ENCODE measurements at regions not wholly inside any gene's neighbourhood (a gene's known extent, or its start where the extent isn't known, plus 50 kb on each side); places are given as distances from the start of the nearest gene placed in this dataset.
"Not testable (repeated sequence)": the region's sequence is repeated elsewhere in the genome, so short reads cannot be mapped to it uniquely, and the experiment has no call there.

- DNase-seq (ENCODE audit: low read depth in 2 of 2, low spot score in 1 of 2), result no peak
These were observed 97.9 kb upstream of the METTL14 start for GRCh38 chr4:118587116-118587831.

GRCh38 chr4:118587946-118588345 is 97.2 kb upstream of the METTL14 start:
- DNase-seq (ENCODE audit: low read depth in 2 of 2, low spot score in 1 of 2), result no peak

GRCh38 chr4:118589471-118590055 is 95.6 kb upstream of the METTL14 start:
- no peak for DNase-seq (ENCODE audit: low read depth in 2 of 2, low spot score in 1 of 2)

- peak; percentile 88 to 92 for DNase-seq (ENCODE audit: low read depth in 2 of 2, low spot score in 1 of 2)
These were observed 93.7 kb upstream of the METTL14 start for GRCh38 chr4:118591339-118592046.

- DNase-seq (ENCODE audit: low read depth in 2 of 2, low spot score in 1 of 2), result not testable (repeated sequence)
These were observed 92.9 kb upstream of the METTL14 start for GRCh38 chr4:118592289-118592688.

GRCh38 chr4:118595883-118596282 is 89.3 kb upstream of the METTL14 start:
- not testable (repeated sequence) for DNase-seq (ENCODE audit: low read depth in 2 of 2, low spot score in 1 of 2)

- not testable (repeated sequence) for DNase-seq (ENCODE audit: low read depth in 2 of 2, low spot score in 1 of 2)
These were observed 60.1 kb upstream of the METTL14 start for GRCh38 chr4:118625097-118625496.

GRCh38 chr4:118629697-118630096 is 55.5 kb upstream of the METTL14 start:
- not testable (repeated sequence) for DNase-seq (ENCODE audit: low read depth in 2 of 2, low spot score in 1 of 2)

GRCh38 chr4:118630897-118631296 is 54.3 kb upstream of the METTL14 start:
- DNase-seq (ENCODE audit: low read depth in 2 of 2, low spot score in 1 of 2), result not testable (repeated sequence)

- not testable (repeated sequence) for DNase-seq (ENCODE audit: low read depth in 2 of 2, low spot score in 1 of 2)
These were observed 53.7 kb upstream of the METTL14 start for GRCh38 chr4:118631321-118632050.

- DNase-seq (ENCODE audit: low read depth in 2 of 2, low spot score in 1 of 2), result not testable (repeated sequence)
These were observed 51.7 kb upstream of the METTL14 start for GRCh38 chr4:118633476-118633875.

- not testable (repeated sequence) for DNase-seq (ENCODE audit: low read depth in 2 of 2, low spot score in 1 of 2)
These were observed 50.9 kb upstream of the METTL14 start for GRCh38 chr4:118634126-118634875.
